ENCODE measurements at regions not wholly inside any gene's neighbourhood (a gene's known extent, or its start where the extent isn't known, plus 50 kb on each side); places are given as distances from the start of the nearest gene placed in this dataset.

- no CpG with 5 or more reads among the region's 3 CpGs for WGBS (ENCODE audit: extremely low coverage, insufficient read length, low lambda C conversion rate)
- H3K14ac ChIP-seq (ENCODE audit: insufficient read depth, low read length) = no peak overlapping the region
- H2BK20ac ChIP-seq (ENCODE audit: low read depth, low read length, poor library complexity, severe bottlenecking) = no peak overlapping the region
- no peak for TF ChIP-seq CTCF (conservative IDR thresholded peaks at IDR 0.05)
- no peaks in the 10 kb centered on the region for H3K27me3 ChIP-seq (ENCODE audit: insufficient read depth, low read length)
- no peak overlapping the region for H2AFZ ChIP-seq (ENCODE audit: low read length)
- DNase-seq = no peak
- no peak overlapping the region for H2BK120ac ChIP-seq (ENCODE audit: low read depth, low read length, poor library complexity, severe bottlenecking)
- Mint-ChIP-seq H3K4me1 (no peaks in the 10 kb centered on the region), H3K4me3 (no peak overlapping the region), H3K27me3 (ENCODE audit: low read depth) (no peaks in the 10 kb centered on the region), H3K9me3 (peaks cover 10 to 13% of the 10 kb centered on the region in 2 experiments), H3K36me3 (ENCODE audit: insufficient read depth in 1 of 3, low read depth in 3 of 3) (peaks cover 2 to 12% (median 7%) of the 10 kb centered on the region in 3 experiments; a peak in 4 of 7 replicates), H3K27ac (no peak overlapping the region)
- H3K4me2 ChIP-seq (ENCODE audit: insufficient read depth, insufficient read length, low read length) = no peak overlapping the region
- H3K56ac ChIP-seq (ENCODE audit: insufficient read length, low read depth, low read length) = no peak overlapping the region
- no peak overlapping the region for H3K4ac ChIP-seq (ENCODE audit: low read depth, low read length)
- H3K18ac ChIP-seq (ENCODE audit: insufficient read length, low read depth, low read length) = no peak overlapping the region
- H2AK5ac ChIP-seq (ENCODE audit: insufficient read length, low read length) = no peak overlapping the region
- no peak overlapping the region for H3K9ac ChIP-seq (ENCODE audit: extremely low read depth, insufficient read length, low read length)
- H4K20me1 ChIP-seq (ENCODE audit: control insufficient read depth, insufficient read depth, insufficient read length) = no peaks in the 10 kb centered on the region
- H3K79me1 ChIP-seq (ENCODE audit: insufficient read depth, low read depth, low read length, poor library complexity, severe bottlenecking) = no peaks in the 10 kb centered on the region
- H3K23me2 ChIP-seq (ENCODE audit: insufficient read length, low read depth, low read length, poor library complexity, severe bottlenecking) = no peaks in the 10 kb centered on the region
- no peak overlapping the region for H3K23ac ChIP-seq (ENCODE audit: insufficient read length, low read depth, low read length)
- no peak overlapping the region for H4K5ac ChIP-seq (ENCODE audit: insufficient read length, low read depth, low read length)
- no peaks in the 10 kb centered on the region for H3K79me2 ChIP-seq (ENCODE audit: insufficient read depth, low read length)
- no peak overlapping the region for H2BK15ac ChIP-seq (ENCODE audit: low read depth, low read length)
- no peak overlapping the region for H3K27ac ChIP-seq (ENCODE audit: insufficient read length, low read depth, low read length)
- no peak overlapping the region for H2BK12ac ChIP-seq (ENCODE audit: insufficient read length, low read depth, low read length)
- no peaks in the 10 kb centered on the region for H3K4me1 ChIP-seq (ENCODE audit: insufficient read depth, low read length)
- H4K91ac ChIP-seq (ENCODE audit: insufficient read length, low read depth, low read length) = no peak overlapping the region
- no peak overlapping the region for H2BK5ac ChIP-seq (ENCODE audit: insufficient read length, low read length)
- no peak overlapping the region for H3T11ph ChIP-seq (ENCODE audit: low read length)
- H4K8ac ChIP-seq (replicated peaks; ENCODE audit: insufficient read length, low read depth, low read length) = no peak overlapping the region
- H3K9me3 ChIP-seq (ENCODE audit: control insufficient read depth, low read depth, low read length) = no peaks in the 10 kb centered on the region
Measured at GRCh38 chr1:103960045-103960444, 210.3 kb downstream of the AMY1C start.

Measured in H9 (cell line).